ENCODE measurements at regions not wholly inside any gene's neighbourhood (a gene's known extent, or its start where the extent isn't known, plus 50 kb on each side); places are given as distances from the start of the nearest gene placed in this dataset.
A peak's percentile ranks its signal among the peaks of the same experiment; 100 is the strongest.
"Not testable (repeated sequence)": the region's sequence is repeated elsewhere in the genome, so short reads cannot be mapped to it uniquely, and the experiment has no call there.

- POLR2A ChIA-PET, result no interaction called here
- H3K27me3 ChIP-seq (ENCODE audit: insufficient read depth, low read length, poor library complexity, severe bottlenecking), result no peaks in the 10 kb centered on the region
- Mint-ChIP-seq H3K27me3 (peaks cover 9 to 10% of the 10 kb centered on the region in 2 donors), H3K27ac (no peak overlapping the region), H3K9me3 (peaks cover 0 to 2% (median 0%) of the 10 kb centered on the region in 5 donors), H3K36me3 (no peaks in the 10 kb centered on the region), H3K4me1 (peaks cover 0 to 2% (median 1%) of the 10 kb centered on the region in 3 donors), H3K4me3 (no peak overlapping the region)
- no peaks in the 10 kb centered on the region for H3K4me1 ChIP-seq (ENCODE audit: insufficient read depth, low read length)
- no peak for DNase-seq
- H3K9me3 ChIP-seq (ENCODE audit: low read length), result no peaks in the 10 kb centered on the region
- no peak overlapping the region for H3K27ac ChIP-seq (ENCODE audit: low read depth, low read length)
- CTCF ChIA-PET, result interaction anchor here (1.7 kb wide), 1 partner anchor 18 kb away, joined by 4 read pairs; no protein-coding TSS in a partner anchor
- H3K36me3 ChIP-seq (ENCODE audit: insufficient read depth, low read length), result no peaks in the 10 kb centered on the region
- H3K4me3 ChIP-seq (ENCODE audit: low read length), result no peak overlapping the region
These were observed 59.0 kb upstream of the HELT start for GRCh38 chr4:184959309-184959708.

- peaks cover 0 to under 1% (median 0%) of the 10 kb centered on the region in 3 donors for H3K36me3 Mint-ChIP-seq
- H3K4me1 Mint-ChIP-seq, result peaks cover 1 to 5% (median 1%) of the 10 kb centered on the region in 3 donors
- no peaks in the 10 kb centered on the region for H3K36me3 ChIP-seq (ENCODE audit: insufficient read depth, low read length)
- POLR2A ChIA-PET, result no interaction called here
- no peak overlapping the region for H3K4me3 Mint-ChIP-seq
- no peak overlapping the region for H3K27ac ChIP-seq (ENCODE audit: low read depth, low read length)
- no peaks in the 10 kb centered on the region for H3K4me1 ChIP-seq (ENCODE audit: insufficient read depth, low read length)
- H3K27me3 Mint-ChIP-seq, result peaks cover 8 to 10% of the 10 kb centered on the region in 2 donors
- CTCF ChIA-PET, result interaction anchor here (1.7 kb wide), 1 partner anchor 18 kb away, joined by 4 read pairs; no protein-coding TSS in a partner anchor
- H3K9me3 Mint-ChIP-seq, result peaks cover 0 to 6% (median 2%) of the 10 kb centered on the region in 5 donors
- no peak for DNase-seq
- H3K9me3 ChIP-seq (ENCODE audit: low read length), result no peaks in the 10 kb centered on the region
- no peaks in the 10 kb centered on the region for H3K27me3 ChIP-seq (ENCODE audit: insufficient read depth, low read length, poor library complexity, severe bottlenecking)
- H3K4me3 ChIP-seq (ENCODE audit: low read length), result no peak overlapping the region
- no peak overlapping the region for H3K27ac Mint-ChIP-seq
These were observed 58.5 kb upstream of the HELT start for GRCh38 chr4:184959786-184960185.

GRCh38 chr4:184960505-184960971, 57.8 kb upstream of the HELT start:
- no peaks in the 10 kb centered on the region for H3K27me3 ChIP-seq (ENCODE audit: insufficient read depth, low read length, poor library complexity, severe bottlenecking)
- no peaks in the 10 kb centered on the region for H3K4me1 ChIP-seq (ENCODE audit: insufficient read depth, low read length)
- Mint-ChIP-seq H3K27ac (no peak overlapping the region), H3K36me3 (peaks cover 2 to 3% (median 3%) of the 10 kb centered on the region in 3 donors), H3K4me3 (no peak overlapping the region), H3K27me3 (peaks cover 8 to 14% of the 10 kb centered on the region in 2 donors), H3K4me1 (peaks cover 4 to 8% (median 5%) of the 10 kb centered on the region in 3 donors), H3K9me3 (peaks cover 3 to 13% (median 5%) of the 10 kb centered on the region in 5 donors)
- POLR2A ChIA-PET, result no interaction called here
- H3K27ac ChIP-seq (ENCODE audit: low read depth, low read length), result no peak overlapping the region
- H3K9me3 ChIP-seq (ENCODE audit: low read length), result no peaks in the 10 kb centered on the region
- DNase-seq, result no peak
- no peak overlapping the region for H3K4me3 ChIP-seq (ENCODE audit: low read length)
- CTCF ChIA-PET, result no interaction called here
- H3K36me3 ChIP-seq (ENCODE audit: insufficient read depth, low read length), result no peaks in the 10 kb centered on the region

GRCh38 chr4:184961660-184962059, 56.6 kb upstream of the HELT start:
- ChIA-PET POLR2A (no interaction called here), CTCF (no interaction called here)
- H3K4me1 ChIP-seq (ENCODE audit: insufficient read depth, low read length), result no peaks in the 10 kb centered on the region
- Mint-ChIP-seq H3K27me3 (peaks cover 3 to 14% of the 10 kb centered on the region in 2 donors), H3K4me1 (peaks cover 4 to 8% (median 5%) of the 10 kb centered on the region in 3 donors), H3K27ac (no peak overlapping the region), H3K9me3 (peaks cover 3 to 16% (median 5%) of the 10 kb centered on the region in 5 donors), H3K36me3 (peaks cover 2 to 3% (median 3%) of the 10 kb centered on the region in 3 donors), H3K4me3 (no peak overlapping the region)
- DNase-seq, result no peak
- no peak overlapping the region for H3K4me3 ChIP-seq (ENCODE audit: low read length)
- H3K27me3 ChIP-seq (ENCODE audit: insufficient read depth, low read length, poor library complexity, severe bottlenecking), result no peaks in the 10 kb centered on the region
- no peaks in the 10 kb centered on the region for H3K9me3 ChIP-seq (ENCODE audit: low read length)
- no peaks in the 10 kb centered on the region for H3K36me3 ChIP-seq (ENCODE audit: insufficient read depth, low read length)
- H3K27ac ChIP-seq (ENCODE audit: low read depth, low read length), result no peak overlapping the region

DNA sequence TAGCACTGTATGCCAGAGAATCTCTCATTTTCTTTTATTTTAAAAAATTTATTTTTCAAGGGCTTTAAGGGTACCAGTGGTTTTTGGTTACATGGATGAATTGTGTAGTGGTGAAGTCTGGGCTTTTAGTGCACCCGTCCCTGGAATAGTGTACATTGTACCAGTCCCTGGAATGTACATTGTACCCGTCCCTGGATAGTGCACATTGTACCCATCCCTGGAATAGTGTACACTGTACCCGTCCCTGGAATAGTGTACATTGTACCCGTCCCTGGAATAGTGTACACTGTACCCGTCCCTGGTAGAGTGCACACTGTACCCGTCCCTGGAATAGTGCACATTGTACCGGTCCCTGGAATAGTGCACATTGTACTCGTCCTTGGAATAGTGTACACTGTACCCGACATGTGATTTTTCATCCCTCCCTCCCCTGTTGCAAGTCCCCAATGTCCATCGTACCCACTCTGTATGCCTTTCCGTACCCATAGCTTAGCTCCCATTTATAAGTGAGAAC, 56.1 kb upstream of the HELT start:
- H3K27me3 Mint-ChIP-seq, result peaks cover 3 to 14% of the 10 kb centered on the region in 2 donors
- CTCF ChIA-PET, result no interaction called here
- no peak overlapping the region for H3K4me3 Mint-ChIP-seq

DNA sequence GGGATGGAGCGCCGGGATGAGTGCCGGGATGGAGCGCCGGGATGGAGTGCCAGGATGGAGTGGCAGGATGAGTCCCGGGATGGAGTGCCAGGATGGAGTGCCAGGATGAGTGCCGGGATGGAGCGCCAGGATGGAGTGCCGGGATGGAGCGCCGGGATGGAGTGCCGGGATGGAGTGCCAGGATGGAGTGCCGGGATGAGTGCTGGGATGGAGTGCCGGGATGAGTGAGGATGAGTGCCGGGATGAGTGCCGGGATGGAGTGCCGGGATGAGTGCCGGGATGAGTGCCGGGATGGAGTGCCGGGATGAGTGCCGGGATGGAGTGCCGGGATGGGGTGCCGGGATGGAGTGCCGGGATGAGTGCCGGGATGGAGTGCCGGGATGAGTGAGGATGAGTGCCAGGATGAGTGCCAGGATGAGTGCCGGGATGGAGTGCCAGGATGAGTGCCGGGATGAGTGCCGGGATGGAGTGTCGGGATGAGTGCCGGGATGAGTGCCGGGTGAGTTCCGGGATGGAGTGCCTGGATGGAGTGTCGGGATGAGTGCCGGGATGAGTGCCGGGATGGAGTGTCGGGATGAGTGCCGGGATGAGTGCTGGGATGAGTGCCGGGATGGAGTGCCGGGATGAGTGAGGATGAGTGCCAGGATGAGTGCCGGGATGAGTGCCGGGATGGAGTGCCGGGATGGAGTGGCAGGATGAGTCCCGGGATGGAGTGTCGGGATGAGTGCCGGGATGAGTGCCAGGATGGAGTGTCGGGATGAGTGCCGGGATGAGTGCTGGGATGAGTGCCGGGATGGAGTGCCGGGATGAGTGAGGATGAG, 52.9 kb upstream of the HELT start:
- H3K27me3 Mint-ChIP-seq, result peaks cover 4 to 17% of the 10 kb centered on the region in 2 donors
- H3K36me3 ChIP-seq (ENCODE audit: insufficient read depth, low read length); H3K4me1 Mint-ChIP-seq; POLR2A ChIA-PET; H3K4me1 ChIP-seq (ENCODE audit: insufficient read depth, low read length); H3K36me3 Mint-ChIP-seq; CTCF ChIA-PET; H3K4me3 ChIP-seq (ENCODE audit: low read length); H3K9me3 ChIP-seq (ENCODE audit: low read length); H3K27ac ChIP-seq (ENCODE audit: low read depth, low read length); H3K27me3 ChIP-seq (ENCODE audit: insufficient read depth, low read length, poor library complexity, severe bottlenecking): not testable (repeated sequence)
- DNase-seq, result peak in 1 of 5 donors; percentile 12
- H3K9me3 Mint-ChIP-seq, result peaks cover 5 to 20% (median 7%) of the 10 kb centered on the region in 5 donors
- H3K27ac Mint-ChIP-seq, result peak overlapping the region in 6 of 8 donors; percentile 94 to 100 (median 99)
- H3K4me3 Mint-ChIP-seq, result peak overlapping the region; percentile 80 to 98 (median 89)

More for the DNA sequence above, 56.1 kb upstream of the HELT start:
- Mint-ChIP-seq H3K9me3 (peaks cover 3 to 16% (median 5%) of the 10 kb centered on the region in 5 donors), H3K4me1 (peaks cover 4 to 8% (median 5%) of the 10 kb centered on the region in 3 donors), H3K36me3 (peaks cover 2 to 3% (median 3%) of the 10 kb centered on the region in 3 donors), H3K27ac (peak overlapping the region in 1 of 8 donors; percentile 10)
- DNase-seq, result no peak
- no peaks in the 10 kb centered on the region for H3K27me3 ChIP-seq (ENCODE audit: insufficient read depth, low read length, poor library complexity, severe bottlenecking)
- H3K27ac ChIP-seq (ENCODE audit: low read depth, low read length), result no peak overlapping the region
- no peaks in the 10 kb centered on the region for H3K4me1 ChIP-seq (ENCODE audit: insufficient read depth, low read length)
- no peaks in the 10 kb centered on the region for H3K9me3 ChIP-seq (ENCODE audit: low read length)
- H3K4me3 ChIP-seq (ENCODE audit: low read length), result no peak overlapping the region
- POLR2A ChIA-PET, result no interaction called here
- H3K36me3 ChIP-seq (ENCODE audit: insufficient read depth, low read length), result no peaks in the 10 kb centered on the region

DNA sequence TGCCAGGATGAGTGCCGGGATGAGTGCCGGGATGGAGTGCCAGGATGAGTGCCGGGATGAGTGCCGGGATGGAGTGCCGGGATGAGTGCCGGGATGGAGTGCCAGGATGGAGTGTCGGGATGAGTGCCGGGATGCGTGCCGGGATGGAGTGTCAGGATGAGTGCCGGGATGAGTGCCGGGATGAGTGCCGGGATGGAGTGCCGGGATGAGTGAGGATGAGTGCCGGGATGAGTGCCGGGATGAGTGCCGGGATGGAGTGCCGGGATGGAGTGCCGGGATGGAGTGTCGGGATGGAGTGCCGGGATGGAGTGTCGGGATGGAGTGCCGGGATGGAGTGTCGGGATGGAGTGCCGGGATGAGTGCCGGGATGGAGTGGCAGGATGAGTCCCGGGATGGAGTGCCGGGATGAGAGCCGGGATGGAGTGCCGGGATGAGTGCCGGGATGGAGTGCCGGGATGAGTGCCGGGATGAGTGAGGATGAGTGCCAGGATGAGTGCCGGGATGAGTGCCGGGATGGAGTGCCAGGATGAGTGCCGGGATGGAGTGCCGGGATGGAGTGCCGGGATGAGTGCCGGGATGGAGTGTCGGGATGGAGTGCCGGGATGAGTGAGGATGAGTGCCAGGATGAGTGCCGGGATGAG, 52.1 kb upstream of the HELT start:
- H3K36me3 ChIP-seq (ENCODE audit: insufficient read depth, low read length); H3K9me3 ChIP-seq (ENCODE audit: low read length); H3K27ac ChIP-seq (ENCODE audit: low read depth, low read length); H3K4me1 ChIP-seq (ENCODE audit: insufficient read depth, low read length); H3K4me3 ChIP-seq (ENCODE audit: low read length); POLR2A ChIA-PET; H3K4me1 Mint-ChIP-seq; CTCF ChIA-PET; H3K27me3 ChIP-seq (ENCODE audit: insufficient read depth, low read length, poor library complexity, severe bottlenecking); H3K36me3 Mint-ChIP-seq: not testable (repeated sequence)
- Mint-ChIP-seq H3K4me3 (peak overlapping the region in 2 of 7 donors; percentile 39 to 98), H3K9me3 (peaks cover 5 to 20% (median 7%) of the 10 kb centered on the region in 5 donors), H3K27ac (peak overlapping the region in 2 of 8 donors; percentile 26 to 73), H3K27me3 (peaks cover 6 to 17% of the 10 kb centered on the region in 2 donors)
- peak; percentile 12 to 60 (median 17) for DNase-seq

DNA sequence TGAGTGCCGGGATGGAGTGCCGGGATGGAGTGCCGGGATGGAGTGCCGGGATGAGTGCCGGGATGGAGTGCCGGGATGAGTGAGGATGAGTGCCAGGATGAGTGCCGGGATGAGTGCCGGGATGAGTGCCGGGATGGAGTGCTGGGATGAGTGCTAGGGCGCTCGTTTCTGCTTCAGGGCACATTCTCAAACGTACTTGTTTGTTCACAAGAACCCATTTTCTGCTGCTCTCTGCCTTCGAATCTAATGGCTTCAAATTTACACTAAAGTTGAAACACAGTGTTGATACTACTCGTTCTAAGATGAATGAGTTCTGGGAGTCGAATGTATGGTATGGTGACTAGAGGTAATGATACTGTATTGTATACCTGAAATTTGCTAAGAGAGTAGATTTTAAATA, 50.6 kb upstream of the HELT start:
- Mint-ChIP-seq H3K9me3 (peaks cover 5 to 21% (median 9%) of the 10 kb centered on the region in 5 donors), H3K4me3 (peak overlapping the region; percentile 46 to 85 (median 73)), H3K27ac (peak overlapping the region in 7 of 8 donors; percentile 38 to 94 (median 87)), H3K27me3 (peaks cover 12 to 17% of the 10 kb centered on the region in 2 donors)
- CTCF ChIA-PET; H3K9me3 ChIP-seq (ENCODE audit: low read length); H3K27ac ChIP-seq (ENCODE audit: low read depth, low read length); H3K36me3 Mint-ChIP-seq; H3K36me3 ChIP-seq (ENCODE audit: insufficient read depth, low read length); H3K4me1 Mint-ChIP-seq; H3K27me3 ChIP-seq (ENCODE audit: insufficient read depth, low read length, poor library complexity, severe bottlenecking); H3K4me3 ChIP-seq (ENCODE audit: low read length); H3K4me1 ChIP-seq (ENCODE audit: insufficient read depth, low read length); POLR2A ChIA-PET: not testable (repeated sequence)
- DNase-seq, result peak in 3 of 5 donors; percentile 17 to 36 (median 23)

Data from CD8-positive, alpha-beta memory T cell (primary cell).